Stomach (tissue), 4 donors: ENCODE measurements at regions not wholly inside any gene's neighbourhood (a gene's known extent, or its start where the extent isn't known, plus 50 kb on each side); places are given as distances from the start of the nearest gene placed in this dataset.

Experiments used
- CTCF ChIP-seq, 7 experiments: fragments of 450-650 bp in 4 of 7; fragments of 200-600 bp in 3 of 7; sonication (generic) in 3 of 7; IDR thresholded peaks; one replicate each; pipeline ENCODE4 v1.5.1; 2016 to 2019; ENCODE audit warnings: antibody characterized with exemption in 7 of 7, control low read depth in 2 of 7, mild to moderate bottlenecking in 1 of 7
- EP300 ChIP-seq: sonication (generic); formaldehyde crosslinking; IDR thresholded peaks from one replicate; pipeline ENCODE4 v1.6.1; 2017; ENCODE audit warnings: antibody characterized with exemption
- POLR2AphosphoS5 ChIP-seq, 3 donors: sonication (generic); formaldehyde crosslinking; IDR thresholded peaks; one replicate each; pipeline ENCODE4 v1.6.1; 2016; ENCODE audit warnings: antibody characterized with exemption in 3 of 3

GRCh38 chr3:28994161-28994905, 286.5 kb upstream of the RBMS3 start:
- TF ChIP-seq CTCF (IDR thresholded peaks at IDR 0.05): no peak
- TF ChIP-seq POLR2AphosphoS5 (IDR thresholded peaks at IDR 0.05): no peak
- no peak for TF ChIP-seq EP300
